NCI-H2107 treated with DMSO at 0.1 percent for 48 hours (cell line): ENCODE measurements at regions not wholly inside any gene's neighbourhood (a gene's known extent, or its start where the extent isn't known, plus 50 kb on each side); places are given as distances from the start of the nearest gene placed in this dataset.
"Not testable (repeated sequence)": the region's sequence is repeated elsewhere in the genome, so short reads cannot be mapped to it uniquely, and the experiment has no call there.

ENCODE experiments used
- DNase-seq: peaks from one replicate; lab custom pipeline; 2025; ENCODE audit not compliant: unreplicated experiment; lab: John Stamatoyannopoulos, UW

DNA sequence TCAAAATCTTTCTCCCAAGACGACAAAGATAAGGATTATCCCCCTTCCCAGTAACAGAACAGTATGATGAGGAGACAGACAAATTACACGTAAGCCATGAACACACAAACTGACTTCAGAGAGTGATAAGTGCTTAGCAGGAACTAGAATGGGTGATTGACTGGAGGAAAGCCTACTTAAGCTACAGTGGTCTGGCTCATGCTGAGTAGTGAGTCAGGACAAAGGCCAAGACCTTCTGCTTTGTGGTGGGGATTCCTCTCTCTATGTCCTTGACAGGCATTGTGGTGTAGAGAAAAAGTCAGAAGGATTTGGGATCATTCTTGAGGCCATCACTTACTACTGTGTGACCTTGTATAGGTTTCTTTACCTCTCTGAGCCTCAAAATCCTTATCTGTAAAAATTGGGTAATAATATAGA is 381.9 kb upstream of the CCL2 start:
- no peak for DNase-seq

DNA sequence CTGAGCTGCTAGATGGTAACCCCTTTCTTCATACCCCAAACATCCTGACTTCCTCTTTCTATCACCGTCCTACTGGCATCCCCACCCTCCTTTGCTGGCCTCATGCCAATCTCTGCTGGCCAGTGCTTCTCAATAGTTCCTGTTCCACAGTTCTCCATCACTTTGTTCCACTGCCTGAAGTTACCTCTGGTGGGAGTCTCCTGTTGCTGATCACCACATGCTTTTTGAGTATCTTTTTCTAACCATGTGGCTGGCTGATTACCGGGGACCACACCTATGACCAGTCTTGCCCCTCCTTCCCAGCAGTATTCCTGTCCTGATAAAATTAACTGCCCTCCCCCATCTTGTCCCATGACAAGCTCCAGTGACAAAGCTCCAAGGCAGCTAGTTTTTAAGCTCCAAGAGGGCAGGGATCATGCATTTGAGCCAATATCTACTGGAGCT is 380.4 kb upstream of the CCL2 start:
- no peak for DNase-seq

DNA sequence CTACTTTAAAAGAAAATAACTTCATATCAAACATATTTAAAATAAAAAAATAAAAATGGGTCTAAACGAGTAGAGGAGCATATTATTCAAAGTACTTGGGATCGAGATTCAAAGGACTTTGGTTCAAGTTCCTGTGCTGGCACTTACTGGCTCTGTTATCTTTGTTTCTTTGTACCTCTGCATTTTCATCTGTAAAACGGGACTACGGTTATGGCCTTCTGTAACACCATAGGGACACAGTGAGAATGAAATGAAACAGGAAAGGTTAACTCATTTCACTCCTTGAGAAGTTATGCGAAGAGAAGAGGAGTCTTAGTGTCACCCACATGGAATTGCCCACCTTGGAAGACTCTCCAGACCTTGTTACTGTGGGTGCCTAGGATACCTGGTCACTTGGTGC is 379.1 kb upstream of the CCL2 start:
- no peak for DNase-seq

DNA sequence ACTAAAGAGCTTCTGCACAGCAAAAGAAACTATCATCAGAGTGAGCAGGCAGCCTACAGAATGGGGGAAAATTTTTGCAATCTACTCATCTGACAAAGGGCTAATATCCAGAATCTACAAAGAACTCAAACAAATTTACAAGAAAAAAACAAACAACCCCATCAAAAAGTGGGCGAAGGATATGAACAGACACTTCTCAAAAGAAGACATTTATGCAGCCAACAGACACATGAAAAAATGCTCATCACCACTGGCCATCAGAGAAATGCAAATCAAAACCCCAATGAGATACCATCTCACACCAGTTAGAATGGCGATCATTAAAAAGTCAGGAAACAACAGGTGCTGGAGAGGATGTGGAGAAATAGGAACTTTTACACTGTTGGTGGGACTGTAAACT is 372.8 kb upstream of the CCL2 start:
- not testable (repeated sequence) for DNase-seq

DNA sequence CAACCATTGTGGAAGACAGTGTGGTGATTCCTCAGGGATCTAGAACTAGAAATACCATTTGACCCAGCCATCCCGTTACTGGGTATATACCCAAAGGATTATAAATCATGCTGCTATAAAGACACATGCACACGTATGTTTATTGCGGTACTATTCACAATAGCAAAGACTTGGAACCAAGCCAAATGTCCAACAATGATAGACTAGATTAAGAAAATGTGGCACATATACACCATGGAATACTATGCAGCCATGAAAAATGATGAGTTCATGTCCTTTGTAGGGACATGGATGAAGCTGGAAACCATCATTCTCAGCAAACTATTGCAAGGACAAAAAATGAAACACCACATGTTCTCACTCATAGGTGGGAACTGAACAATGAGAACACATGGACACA is 372.4 kb upstream of the CCL2 start:
- DNase-seq, result not testable (repeated sequence)

DNA sequence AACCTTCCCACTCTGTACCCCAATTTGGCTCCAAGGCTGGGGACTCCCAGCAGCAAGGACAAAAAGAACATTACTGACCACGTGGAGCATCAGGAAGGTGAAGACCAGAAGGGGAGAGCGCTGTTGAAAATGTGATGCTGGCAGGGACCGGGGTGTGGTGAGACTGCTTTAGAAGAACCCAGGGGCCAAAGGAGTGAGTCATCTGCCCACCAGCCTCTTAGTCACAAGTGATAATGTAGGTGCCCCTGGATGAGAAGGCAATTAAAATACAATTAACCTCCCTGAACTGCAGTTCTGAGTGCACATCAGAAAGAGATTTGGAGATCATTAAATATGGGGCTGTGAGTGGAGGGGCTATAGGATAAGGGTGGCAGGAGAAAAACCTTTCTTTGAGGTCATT is 366.6 kb upstream of the CCL2 start:
- no peak for DNase-seq

DNA sequence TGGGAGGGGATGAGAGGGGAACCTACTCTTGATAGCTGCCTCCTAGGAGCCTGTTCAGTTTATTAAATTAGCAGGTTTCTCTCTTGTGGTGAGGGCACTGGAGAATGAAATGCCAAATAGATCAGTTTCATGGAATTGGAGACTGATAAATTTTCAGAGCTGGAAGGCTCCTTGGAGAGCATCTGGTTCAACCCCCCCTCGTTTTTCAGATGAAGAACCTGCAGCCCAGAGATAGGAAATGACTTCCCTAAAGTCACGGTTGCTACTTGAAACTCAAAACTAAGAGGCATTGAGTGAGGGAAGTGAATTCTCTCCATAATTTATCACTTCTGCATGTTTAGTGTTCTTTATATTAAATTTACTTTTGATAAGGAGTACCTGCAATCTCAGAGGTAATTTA is 366.0 kb upstream of the CCL2 start:
- DNase-seq, result no peak

DNA sequence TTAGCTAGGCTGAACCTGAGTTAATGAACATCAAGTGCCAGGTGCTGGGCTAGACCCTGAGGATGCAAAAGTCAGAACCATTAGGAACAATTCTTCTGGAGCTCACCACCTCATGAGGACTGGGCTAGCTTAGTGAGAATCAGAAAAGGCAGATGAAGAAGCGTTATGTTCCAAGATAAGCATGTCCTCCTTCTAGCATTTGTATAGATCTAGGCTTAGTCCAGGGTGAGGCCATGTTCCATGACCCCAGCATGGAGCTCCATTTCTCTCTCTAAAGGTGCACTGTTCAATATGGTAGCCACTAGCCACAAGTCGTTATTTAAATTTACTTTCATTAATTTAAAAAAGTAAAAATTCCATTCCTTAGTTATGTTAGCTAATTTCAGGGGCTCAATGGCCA is 365.3 kb upstream of the CCL2 start:
- no peak for DNase-seq

DNA sequence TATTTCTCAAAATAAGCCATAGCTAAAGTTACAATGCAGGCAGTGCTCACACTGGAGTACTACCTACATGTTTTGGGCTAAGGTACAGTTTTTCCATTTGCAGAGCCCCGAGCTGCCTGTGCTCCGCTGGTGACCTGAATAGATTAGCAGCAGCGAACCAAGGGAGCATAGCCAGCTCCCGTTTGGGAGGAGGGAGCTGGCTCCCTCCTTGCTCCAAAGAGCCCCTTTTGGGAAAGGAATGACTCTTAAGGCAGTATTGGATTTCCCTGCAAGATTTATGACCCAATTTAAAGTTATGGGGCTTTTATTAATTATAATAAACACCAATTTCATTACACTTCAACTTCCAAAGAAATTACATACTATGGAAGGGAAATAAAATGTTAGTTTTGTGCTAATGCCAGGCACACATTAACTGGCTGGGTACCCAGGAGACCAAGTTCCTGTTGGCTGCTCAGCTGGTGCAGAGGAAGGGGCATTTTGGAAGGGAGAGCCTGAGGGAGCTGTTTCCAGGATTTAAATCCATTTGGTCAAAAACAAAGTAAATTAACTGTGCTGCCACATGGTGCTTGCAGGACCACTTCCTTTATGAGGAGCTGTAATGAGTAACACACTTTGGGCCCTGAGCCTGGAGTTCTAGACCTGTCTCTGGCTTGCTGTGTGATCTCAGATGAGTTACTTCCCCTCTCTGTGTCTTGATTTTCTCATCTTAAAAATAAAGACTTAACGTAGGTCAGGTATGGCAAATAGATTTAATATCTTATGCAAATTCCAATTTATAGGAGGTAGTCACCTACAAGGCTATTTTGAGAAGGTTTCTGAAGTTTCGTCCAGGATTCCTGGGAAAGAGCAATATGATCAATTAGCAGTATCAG is 362.1 kb upstream of the CCL2 start:
- DNase-seq, result no peak

DNA sequence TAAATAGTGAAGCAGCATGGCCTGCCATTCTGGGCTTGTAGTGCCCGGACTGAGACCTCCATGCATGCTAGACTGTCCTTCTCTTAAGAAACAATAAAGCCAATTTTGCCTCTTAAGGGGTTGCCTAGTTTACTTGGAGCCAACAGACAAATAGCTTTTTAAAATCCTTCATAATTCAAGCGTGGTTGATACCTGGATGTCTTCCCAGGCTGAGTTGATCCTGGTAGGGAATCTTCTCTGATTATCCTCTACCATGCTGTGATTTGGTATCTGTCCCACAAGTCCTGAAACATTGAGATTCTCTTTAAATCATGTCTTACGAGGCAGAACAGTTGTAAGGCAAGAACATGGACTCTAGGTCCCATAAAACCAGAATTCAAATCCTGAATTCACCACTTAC is 359.6 kb upstream of the CCL2 start:
- DNase-seq, result no peak

DNA sequence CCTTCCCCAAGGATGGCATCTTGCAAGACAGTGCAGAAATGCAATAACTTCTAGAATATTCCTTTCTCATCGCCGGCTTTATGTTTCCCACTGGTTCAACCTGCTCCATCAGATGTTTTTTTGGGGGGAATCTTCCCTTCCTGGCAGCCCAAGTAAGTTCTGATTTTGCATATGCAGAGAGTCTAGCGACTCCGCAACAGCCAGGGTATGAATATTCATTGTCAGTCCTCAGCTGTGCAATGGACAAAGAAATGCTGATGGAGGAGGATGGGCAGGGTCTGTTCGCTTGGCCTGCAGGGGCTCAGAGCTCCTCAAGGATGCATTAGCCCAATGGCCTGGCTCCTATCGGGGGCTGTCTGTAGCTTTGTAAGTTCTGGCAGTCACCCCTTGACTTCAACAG is 358.8 kb upstream of the CCL2 start:
- DNase-seq, result no peak

DNA sequence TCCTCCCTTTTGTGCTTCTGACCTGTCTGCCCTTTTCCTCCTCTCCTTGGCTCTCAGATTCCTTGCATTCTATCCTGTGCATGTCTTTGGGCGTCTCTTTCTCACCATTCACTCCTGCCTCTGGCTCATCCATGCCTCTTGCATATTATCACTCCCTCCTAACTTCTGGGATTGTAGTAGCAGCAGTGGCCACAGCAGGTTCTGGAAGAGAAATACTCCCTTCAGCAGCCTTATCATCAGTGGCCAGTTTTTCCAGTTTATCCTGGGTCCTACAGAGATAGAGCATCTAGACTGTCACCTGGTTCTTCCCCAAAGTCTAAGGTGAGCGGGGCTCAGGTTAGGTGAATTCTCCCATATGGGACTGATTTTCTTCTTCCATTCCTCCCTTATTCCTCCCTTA is 354.0 kb upstream of the CCL2 start:
- no peak for DNase-seq

DNA sequence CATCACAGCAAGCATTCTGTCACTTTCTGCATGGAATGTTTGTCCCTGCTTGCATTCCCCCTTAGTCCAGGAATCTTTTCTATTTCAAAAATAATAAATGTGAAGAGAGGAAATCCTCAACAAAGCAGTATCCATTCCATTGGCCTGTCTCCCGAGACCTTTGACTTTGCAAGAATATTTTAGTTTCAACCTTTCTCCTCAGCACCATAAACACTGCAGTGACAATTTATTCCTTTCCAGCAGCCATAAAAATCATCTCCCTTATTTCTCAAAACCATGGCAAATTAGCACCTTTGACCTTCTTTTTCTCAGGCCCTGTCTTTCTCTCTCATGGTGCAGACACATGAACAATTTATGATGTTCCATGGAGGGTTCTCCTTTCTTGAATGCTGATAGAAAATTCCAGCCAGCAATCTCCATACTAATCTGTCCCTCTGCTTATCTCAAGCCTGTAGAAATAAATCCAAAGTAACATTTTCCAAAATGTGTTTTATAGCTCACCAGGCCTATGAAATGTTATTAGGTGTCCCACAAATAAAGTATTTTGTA is 352.1 kb upstream of the CCL2 start:
- DNase-seq, result no peak

DNA sequence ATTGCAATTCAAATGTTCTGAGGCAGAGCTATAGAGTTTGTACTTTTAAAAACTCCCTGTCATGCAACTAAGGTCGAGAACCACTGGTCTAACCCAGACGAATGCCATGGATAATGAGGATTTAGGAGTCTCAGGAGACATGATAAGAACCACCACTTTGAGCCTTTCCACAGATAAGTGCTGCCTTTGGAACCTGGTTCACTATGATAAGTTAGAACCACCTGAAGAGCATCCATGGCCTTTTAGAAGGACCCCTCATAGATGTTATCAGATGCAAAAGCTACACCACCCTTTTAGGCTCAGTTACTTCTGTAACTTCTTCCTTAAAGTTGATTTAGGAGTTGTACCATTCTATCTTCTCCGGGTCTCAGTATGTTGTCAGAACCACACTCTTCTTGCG is 350.6 kb upstream of the CCL2 start:
- DNase-seq, result no peak

DNA sequence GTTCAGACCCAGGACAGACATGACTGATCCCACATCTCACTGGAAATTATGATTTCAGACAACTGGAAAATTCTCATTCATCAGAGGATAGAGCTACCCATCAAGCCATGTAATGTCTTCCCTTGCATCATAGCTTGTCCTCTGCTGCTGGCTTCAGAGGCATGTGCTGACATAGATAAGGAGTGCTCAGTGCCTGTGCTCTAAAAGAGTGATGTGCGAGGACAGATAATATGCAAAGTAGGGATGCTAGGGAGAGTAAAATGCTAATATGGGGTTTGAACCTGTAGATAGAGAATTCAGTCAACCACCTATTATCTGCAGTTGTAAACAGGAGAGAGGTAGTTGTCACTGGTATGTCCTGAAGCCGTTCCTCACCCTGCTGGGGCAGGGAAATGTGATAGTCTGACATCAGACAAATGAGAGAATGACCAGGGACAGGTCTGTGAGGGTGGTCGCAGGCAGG is 349.7 kb upstream of the CCL2 start:
- no peak for DNase-seq

DNA sequence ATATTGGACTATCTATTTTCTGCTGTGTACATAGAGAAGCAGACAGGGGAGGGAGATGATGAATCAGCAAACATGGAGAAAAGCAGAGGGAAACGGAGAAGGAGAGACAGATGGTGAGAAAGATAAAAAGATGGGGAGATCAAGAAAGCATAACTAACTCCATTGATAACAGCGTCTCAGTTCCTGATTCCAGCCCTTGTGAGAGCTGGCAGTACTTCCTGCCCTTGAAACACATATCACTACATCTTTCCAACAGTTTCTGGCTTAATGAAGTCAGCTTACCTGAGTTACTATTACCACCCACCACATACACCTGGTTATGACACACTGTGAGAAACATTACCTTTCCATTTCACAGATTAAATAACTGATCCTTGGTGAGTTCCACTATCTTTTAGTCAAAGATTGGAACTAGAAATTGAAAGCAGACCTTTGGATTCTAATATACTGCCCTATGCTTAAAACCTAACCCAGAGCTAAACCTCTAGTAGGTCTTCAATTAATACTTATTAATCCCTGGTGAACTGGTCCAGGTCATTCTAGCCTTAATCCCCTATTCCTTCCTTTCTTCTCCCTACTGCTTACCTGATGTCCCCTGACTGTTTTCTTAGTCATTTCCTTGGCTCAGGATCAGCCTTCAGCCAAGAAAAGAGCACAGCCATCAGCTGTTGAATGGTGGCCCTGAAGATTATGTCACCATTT is 346.6 kb upstream of the CCL2 start:
- DNase-seq, result no peak

DNA sequence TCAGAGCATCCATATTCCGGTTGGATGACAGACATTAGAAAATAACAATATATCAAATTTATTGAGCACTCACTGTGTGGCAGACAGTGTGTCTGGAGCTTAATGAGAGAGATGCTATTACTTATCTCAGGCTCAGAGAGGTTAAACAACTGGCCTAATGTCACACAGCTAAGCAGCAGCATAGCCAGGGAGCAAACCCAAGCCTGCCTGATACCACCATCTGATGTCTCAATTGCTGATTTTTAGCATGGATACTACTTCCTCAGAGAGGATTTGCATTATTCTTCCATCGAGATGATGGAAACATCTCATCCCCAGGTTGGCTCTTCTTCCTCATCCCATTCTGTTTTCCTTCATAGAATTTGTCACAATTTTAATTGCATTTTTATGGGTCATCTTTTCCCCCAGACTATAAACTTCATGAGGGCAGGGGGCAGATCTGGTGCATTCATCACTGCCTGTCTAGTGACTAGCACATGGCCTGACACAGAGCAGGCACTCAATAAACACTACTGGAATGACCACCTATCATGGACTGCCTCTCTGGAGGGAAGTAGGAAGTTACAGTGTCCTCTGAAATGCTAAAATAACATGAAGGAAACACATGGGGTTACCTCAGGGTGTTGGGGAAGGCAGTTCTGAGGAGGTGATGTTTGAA is 344.8 kb upstream of the CCL2 start:
- DNase-seq, result no peak

DNA sequence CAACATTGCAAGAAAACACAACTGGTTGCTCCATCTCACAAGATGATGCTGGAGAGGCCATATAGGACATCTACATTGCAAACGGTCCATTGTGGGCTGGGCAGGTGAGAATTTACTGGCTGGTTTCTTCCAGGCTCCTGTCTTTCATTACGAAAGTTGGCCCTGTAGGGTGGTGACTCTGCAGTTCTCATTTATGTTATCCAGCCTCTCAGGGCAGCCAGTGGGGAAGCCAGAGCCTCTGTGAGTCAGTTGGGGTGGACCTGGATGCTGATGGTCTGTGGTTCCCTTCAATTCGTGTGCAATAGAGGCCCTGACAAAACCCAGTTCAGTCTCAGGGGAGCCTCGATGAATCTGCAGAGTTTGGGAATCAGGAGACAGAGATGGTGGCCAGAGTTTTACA is 341.0 kb upstream of the CCL2 start:
- DNase-seq, result no peak

DNA sequence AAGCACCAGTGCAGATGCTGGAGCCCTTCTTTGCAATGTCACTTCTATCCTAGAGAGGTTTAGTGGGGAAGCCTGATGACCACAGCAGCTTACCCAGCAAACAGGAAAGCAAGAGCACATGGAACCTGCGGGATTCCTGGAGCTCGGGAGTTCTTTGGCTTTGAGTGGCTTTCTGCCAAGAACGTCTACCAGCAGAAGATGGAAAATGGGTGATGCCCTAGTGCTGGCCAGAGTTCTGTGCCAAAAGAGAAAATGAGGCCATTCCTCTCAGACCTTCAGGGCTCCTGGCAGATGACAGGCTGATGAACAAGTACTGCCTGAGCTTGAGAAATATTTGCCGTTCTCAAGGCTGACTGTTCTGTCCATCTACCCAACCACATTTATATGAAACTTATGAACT is 332.1 kb upstream of the CCL2 start:
- DNase-seq, result no peak

DNA sequence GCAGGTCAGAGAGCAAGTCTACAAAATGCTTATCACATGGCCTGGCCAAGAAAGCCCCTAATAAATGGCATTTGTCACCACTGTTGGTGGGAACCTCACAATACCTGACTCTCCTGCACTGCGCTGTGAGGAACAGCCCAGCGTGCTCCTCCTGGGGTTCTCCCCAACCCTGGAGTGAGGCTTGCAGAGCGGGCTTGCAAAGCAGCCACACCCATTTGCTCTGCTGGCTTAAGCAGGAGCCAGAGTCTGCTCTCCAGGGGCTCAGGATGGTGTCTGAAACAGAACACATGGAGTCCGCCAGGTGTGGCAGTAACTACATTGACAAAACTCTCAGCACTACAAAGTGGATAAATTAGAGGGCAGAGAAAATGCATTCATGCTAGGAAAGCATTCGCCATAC is 331.0 kb upstream of the CCL2 start:
- no peak for DNase-seq

DNA sequence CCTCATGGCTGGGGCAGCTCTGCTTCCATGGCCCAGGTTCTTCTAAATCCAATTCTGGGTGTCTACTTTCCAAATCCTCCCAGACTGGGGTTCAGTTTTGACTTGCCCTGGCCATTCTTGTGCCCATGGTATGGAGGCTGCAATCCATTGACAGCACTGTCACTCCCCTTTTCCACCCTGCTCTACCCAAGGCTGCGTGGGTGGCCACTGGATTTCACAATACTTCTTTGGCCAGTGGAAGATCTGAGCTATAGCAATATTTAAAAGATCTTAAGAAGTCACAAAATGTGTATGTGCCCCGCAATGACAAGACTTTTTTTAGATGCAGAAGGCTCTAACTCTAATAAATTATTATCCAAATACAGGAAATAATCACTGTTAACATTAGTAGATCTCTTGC is 329.4 kb upstream of the CCL2 start:
- DNase-seq, result no peak

DNA sequence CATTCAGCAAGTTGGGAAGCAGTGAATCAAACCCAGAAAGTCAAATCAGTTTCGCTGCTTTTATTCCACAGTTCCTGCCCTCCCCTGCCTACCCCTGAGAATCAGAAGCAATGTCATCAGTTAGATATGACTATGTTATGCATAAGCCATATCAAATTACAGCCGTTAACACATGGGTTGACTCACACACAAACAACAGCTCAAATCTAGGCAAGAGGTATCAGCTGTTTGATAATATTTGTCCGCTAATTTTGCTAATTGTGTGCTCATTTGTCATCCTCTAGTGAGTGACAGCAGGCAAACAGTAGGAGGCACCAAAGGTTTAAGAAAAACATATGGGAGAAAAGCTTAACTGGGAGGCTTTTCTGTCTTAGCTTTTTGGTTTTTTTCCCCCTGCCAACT is 327.4 kb upstream of the CCL2 start:
- DNase-seq, result no peak
